ENCODE measurements at regions not wholly inside any gene's neighbourhood (a gene's known extent, or its start where the extent isn't known, plus 50 kb on each side); places are given as distances from the start of the nearest gene placed in this dataset.

DNA sequence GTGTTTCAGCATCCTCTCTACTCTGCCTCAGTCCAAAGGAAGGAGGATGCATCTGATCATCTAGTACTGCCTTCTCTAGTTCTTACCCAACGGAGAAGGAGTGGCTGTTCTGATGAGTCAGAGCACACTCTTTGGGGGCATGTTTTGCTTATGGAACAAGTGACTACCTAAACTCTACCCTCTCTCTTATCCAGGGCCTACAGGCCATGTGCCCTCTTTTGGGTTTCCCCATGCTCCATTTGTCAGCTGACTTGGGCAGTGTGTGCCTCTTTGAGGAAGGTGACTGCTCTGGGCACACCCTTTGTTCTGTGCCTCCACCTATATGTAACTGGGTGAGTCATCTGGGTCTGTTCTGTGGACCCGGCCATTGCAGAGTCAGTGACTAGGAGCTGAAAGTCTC lies 89.6 kb upstream of the BNC2 start:
- DNase-seq, result no peak
- H3K4me3 ChIP-seq (replicated peaks in 1 of 3; ENCODE audit: low read depth in 2 of 3, low read length in 3 of 3), result no peak overlapping the region
- Mint-ChIP-seq H3K4me1 (no peaks in the 10 kb centered on the region), H3K4me3 (no peak overlapping the region), H3K27me3 (ENCODE audit: low read depth in 3 of 3) (peaks cover 0 to 2% (median 2%) of the 10 kb centered on the region in 3 donors), H3K36me3 (no peaks in the 10 kb centered on the region), H3K27ac (no peak overlapping the region), H3K9me3 (peaks cover 3 to 12% (median 8%) of the 10 kb centered on the region in 7 donors)
- no peak overlapping the region for H2AFZ ChIP-seq (ENCODE audit: insufficient read depth, low read depth, low read length, poor library complexity, severe bottlenecking)
- no peaks in the 10 kb centered on the region for H3K79me2 ChIP-seq (ENCODE audit: insufficient read depth, low read length)
- WGBS (ENCODE audit: insufficient coverage), result 100% methylated on average over 1 of the region's 2 CpGs
- TF ChIP-seq, protein P1, sequence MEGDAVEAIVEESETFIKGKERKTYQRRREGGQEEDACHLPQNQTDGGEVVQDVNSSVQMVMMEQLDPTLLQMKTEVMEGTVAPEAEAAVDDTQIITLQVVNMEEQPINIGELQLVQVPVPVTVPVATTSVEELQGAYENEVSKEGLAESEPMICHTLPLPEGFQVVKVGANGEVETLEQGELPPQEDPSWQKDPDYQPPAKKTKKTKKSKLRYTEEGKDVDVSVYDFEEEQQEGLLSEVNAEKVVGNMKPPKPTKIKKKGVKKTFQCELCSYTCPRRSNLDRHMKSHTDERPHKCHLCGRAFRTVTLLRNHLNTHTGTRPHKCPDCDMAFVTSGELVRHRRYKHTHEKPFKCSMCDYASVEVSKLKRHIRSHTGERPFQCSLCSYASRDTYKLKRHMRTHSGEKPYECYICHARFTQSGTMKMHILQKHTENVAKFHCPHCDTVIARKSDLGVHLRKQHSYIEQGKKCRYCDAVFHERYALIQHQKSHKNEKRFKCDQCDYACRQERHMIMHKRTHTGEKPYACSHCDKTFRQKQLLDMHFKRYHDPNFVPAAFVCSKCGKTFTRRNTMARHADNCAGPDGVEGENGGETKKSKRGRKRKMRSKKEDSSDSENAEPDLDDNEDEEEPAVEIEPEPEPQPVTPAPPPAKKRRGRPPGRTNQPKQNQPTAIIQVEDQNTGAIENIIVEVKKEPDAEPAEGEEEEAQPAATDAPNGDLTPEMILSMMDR (IDR thresholded peaks at IDR 0.05), result no peak
- no peak overlapping the region for H3K9ac ChIP-seq (ENCODE audit: insufficient read depth, low read length, poor library complexity, severe bottlenecking)
- no peaks in the 10 kb centered on the region for H4K20me1 ChIP-seq (ENCODE audit: insufficient read depth, low read length)
- no peaks in the 10 kb centered on the region for H3K4me1 ChIP-seq (ENCODE audit: control insufficient read depth in 1 of 2, insufficient read depth in 2 of 2, low read length in 2 of 2)
- intact Hi-C loops (cut with micrococcal nuclease), result no loop called here
- H3K36me3 ChIP-seq (replicated peaks in 1 of 2; ENCODE audit: control insufficient read depth in 1 of 2, insufficient read depth in 2 of 2, low read length in 2 of 2), result no peaks in the 10 kb centered on the region
- no peaks in the 10 kb centered on the region for H3K27me3 ChIP-seq (ENCODE audit: control insufficient read depth in 2 of 2, insufficient read depth in 2 of 2, low read length in 2 of 2)
- H3K4me2 ChIP-seq (replicated peaks; ENCODE audit: extremely low read depth, low read length, poor library complexity, severe bottlenecking), result no peak overlapping the region
- H3K9me3 ChIP-seq (replicated peaks in 1 of 2; ENCODE audit: control insufficient read depth in 1 of 2, insufficient read depth in 1 of 2, low read length in 2 of 2), result peaks cover 5 to 6% of the 10 kb centered on the region in 2 donors
- H3K27ac ChIP-seq (ENCODE audit: low read depth in 1 of 2, low read length in 2 of 2), result no peak overlapping the region

DNA sequence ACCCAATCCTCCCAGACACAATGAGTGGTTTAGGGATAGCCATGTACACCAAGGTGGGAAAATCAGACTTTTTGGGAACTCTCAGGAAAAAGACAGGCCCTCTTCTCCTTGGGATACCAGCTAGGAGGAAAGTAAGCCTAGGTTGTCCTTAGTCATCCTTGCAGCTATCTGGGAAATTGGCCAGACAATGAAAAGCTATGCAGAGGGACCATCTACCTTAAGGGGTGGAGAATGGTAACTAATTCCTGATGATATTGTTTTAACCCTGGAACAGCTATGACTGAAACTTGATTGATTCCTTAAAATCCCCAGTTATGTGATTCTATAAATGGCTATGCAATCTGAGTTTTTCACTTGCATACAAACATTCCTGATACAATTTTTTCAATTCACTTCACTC lies 88.9 kb upstream of the BNC2 start:
- no peaks in the 10 kb centered on the region for H3K4me1 ChIP-seq (ENCODE audit: control insufficient read depth in 1 of 2, insufficient read depth in 2 of 2, low read length in 2 of 2)
- Mint-ChIP-seq H3K27ac (no peak overlapping the region), H3K4me1 (no peaks in the 10 kb centered on the region), H3K9me3 (peaks cover 3 to 8% (median 7%) of the 10 kb centered on the region in 7 donors), H3K4me3 (no peak overlapping the region), H3K27me3 (ENCODE audit: low read depth in 3 of 3) (peaks cover 0 to 2% (median 2%) of the 10 kb centered on the region in 3 donors), H3K36me3 (no peaks in the 10 kb centered on the region)
- H2AFZ ChIP-seq (ENCODE audit: insufficient read depth, low read depth, low read length, poor library complexity, severe bottlenecking), result no peak overlapping the region
- H3K27me3 ChIP-seq (ENCODE audit: control insufficient read depth in 2 of 2, insufficient read depth in 2 of 2, low read length in 2 of 2), result no peaks in the 10 kb centered on the region
- no peak overlapping the region for H3K4me2 ChIP-seq (replicated peaks; ENCODE audit: extremely low read depth, low read length, poor library complexity, severe bottlenecking)
- intact Hi-C loops (cut with micrococcal nuclease), result no loop called here
- DNase-seq, result no peak
- H3K9ac ChIP-seq (ENCODE audit: insufficient read depth, low read length, poor library complexity, severe bottlenecking), result no peak overlapping the region
- TF ChIP-seq, protein P1 (IDR thresholded peaks at IDR 0.05), result no peak
- no peak overlapping the region for H3K27ac ChIP-seq (ENCODE audit: low read depth in 1 of 2, low read length in 2 of 2)
- H3K79me2 ChIP-seq (ENCODE audit: insufficient read depth, low read length), result no peaks in the 10 kb centered on the region
- no peaks in the 10 kb centered on the region for H3K36me3 ChIP-seq (replicated peaks in 1 of 2; ENCODE audit: control insufficient read depth in 1 of 2, insufficient read depth in 2 of 2, low read length in 2 of 2)
- H3K9me3 ChIP-seq (replicated peaks in 1 of 2; ENCODE audit: control insufficient read depth in 1 of 2, insufficient read depth in 1 of 2, low read length in 2 of 2), result peaks cover 5 to 6% of the 10 kb centered on the region in 2 donors
- no peak overlapping the region for H3K4me3 ChIP-seq (replicated peaks in 1 of 3; ENCODE audit: low read depth in 2 of 3, low read length in 3 of 3)
- H4K20me1 ChIP-seq (ENCODE audit: insufficient read depth, low read length), result no peaks in the 10 kb centered on the region

Data from CD14-positive monocyte (primary cell).